BLaER1 treated with 17β-estradiol and CSF1 and Interleukin-3, amounts not matched to agents 10 nM and 100 nM (cell line): ENCODE measurements at regions not wholly inside any gene's neighbourhood (a gene's known extent, or its start where the extent isn't known, plus 50 kb on each side); places are given as distances from the start of the nearest gene placed in this dataset.
"Not testable (repeated sequence)": the region's sequence is repeated elsewhere in the genome, so short reads cannot be mapped to it uniquely, and the experiment has no call there.

ENCODE experiments used
- H3K27ac ChIP-seq, 11 experiments: shearing (Covaris generic); formaldehyde crosslinking; 2 replicates each; pipeline ENCODE4 v1.8.1; 2022
- H3K27me3 ChIP-seq, 11 experiments: shearing (Covaris generic); formaldehyde crosslinking; 2 replicates each; pipeline ENCODE4 v1.8.1; 2022
- H3K36me3 ChIP-seq, 11 experiments: shearing (Covaris generic); formaldehyde crosslinking; 2 replicates each; pipeline ENCODE4 v1.8.1; 2022
- H3K4me1 ChIP-seq, 10 experiments: shearing (Covaris generic); formaldehyde crosslinking; 2 replicates each; pipeline ENCODE4 v1.8.1; 2022
- H3K4me2 ChIP-seq, 11 experiments: shearing (Covaris generic); formaldehyde crosslinking; 2 replicates each; pipeline ENCODE4 v1.8.1; 2022
- H3K4me3 ChIP-seq, 10 experiments: shearing (Covaris generic); formaldehyde crosslinking; 2 replicates each; pipeline ENCODE4 v1.8.1; 2022
- H3K9ac ChIP-seq, 11 experiments: shearing (Covaris generic); formaldehyde crosslinking; 2 replicates each; pipeline ENCODE4 v1.8.1; 2022
- H3K9me3 ChIP-seq, 11 experiments: shearing (Covaris generic); formaldehyde crosslinking; replicated peaks in 1 of 11; 2 replicates each; pipeline ENCODE4 v1.8.1; 2022
- H4K20me1 ChIP-seq, 11 experiments: shearing (Covaris generic); formaldehyde crosslinking; 2 replicates each; pipeline ENCODE4 v1.8.1; 2022
- Cebpa-rat ChIP-seq, 11 experiments: shearing (Covaris generic); IDR thresholded peaks; 2 replicates each; pipeline ENCODE4 v1.8.1; 2022

GRCh38 chr16:50448981-50449380, 80.2 kb upstream of the BRD7 start:
- no peak overlapping the region for H3K9ac ChIP-seq
- no peaks in the 10 kb centered on the region for H3K27me3 ChIP-seq
- no peak overlapping the region for H3K4me2 ChIP-seq
- no peaks in the 10 kb centered on the region for H4K20me1 ChIP-seq
- H3K27ac ChIP-seq, result no peak overlapping the region
- H3K36me3 ChIP-seq, result no peaks in the 10 kb centered on the region
- H3K9me3 ChIP-seq, result no peaks in the 10 kb centered on the region
- no peaks in the 10 kb centered on the region for H3K4me1 ChIP-seq
- H3K4me3 ChIP-seq, result no peak overlapping the region
- no peak for TF ChIP-seq Cebpa-rat (IDR thresholded peaks at IDR 0.05)

- H3K4me2 ChIP-seq, result no peak overlapping the region
- no peak for TF ChIP-seq Cebpa-rat (IDR thresholded peaks at IDR 0.05)
- H3K9ac ChIP-seq, result no peak overlapping the region
- no peaks in the 10 kb centered on the region for H4K20me1 ChIP-seq
- no peak overlapping the region for H3K4me3 ChIP-seq
- no peaks in the 10 kb centered on the region for H3K9me3 ChIP-seq
- H3K36me3 ChIP-seq, result no peaks in the 10 kb centered on the region
- no peaks in the 10 kb centered on the region for H3K4me1 ChIP-seq
- H3K27me3 ChIP-seq, result no peaks in the 10 kb centered on the region
- no peak overlapping the region for H3K27ac ChIP-seq
These were observed 79.7 kb upstream of the BRD7 start for GRCh38 chr16:50448522-50448921.

- not testable (repeated sequence) for H3K4me2 ChIP-seq, H3K27ac ChIP-seq, H3K36me3 ChIP-seq
These were observed 78.6 kb upstream of the BRD7 start for GRCh38 chr16:50447386-50447785.

GRCh38 chr16:50446861-50447260, 78.1 kb upstream of the BRD7 start:
- Histone ChIP-seq H3K9me3 (peaks cover 7 to 8% (median 7%) of the 10 kb centered on the region in 11 experiments), H3K36me3 (0 out of 22 replicates have a peak, but pooled peaks cover 0 to under 1% (median 0%) of the 10 kb centered on the region in 11 experiments), H3K9ac (no peak overlapping the region), H3K27me3 (no peaks in the 10 kb centered on the region), H3K27ac (no peak overlapping the region), H3K4me2 (no peak overlapping the region), H3K4me3 (no peak overlapping the region), H4K20me1 (no peaks in the 10 kb centered on the region), H3K4me1 (no peaks in the 10 kb centered on the region)
- no peak for TF ChIP-seq Cebpa-rat (IDR thresholded peaks at IDR 0.05)

More at GRCh38 chr16:50447386-50447785, 78.6 kb upstream of the BRD7 start:
- H3K4me3 ChIP-seq, H3K9me3 ChIP-seq, H3K27me3 ChIP-seq, H3K9ac ChIP-seq, H4K20me1 ChIP-seq, H3K4me1 ChIP-seq: not testable (repeated sequence)

- Histone ChIP-seq H3K4me2 (no peak overlapping the region), H3K9me3 (peaks cover 17% of the 10 kb centered on the region in 11 experiments), H3K4me3 (no peak overlapping the region), H4K20me1 (no peaks in the 10 kb centered on the region), H3K9ac (no peak overlapping the region), H3K27me3 (no peaks in the 10 kb centered on the region), H3K36me3 (0 out of 22 replicates have a peak, but pooled peaks cover 0 to 4% (median 0%) of the 10 kb centered on the region in 11 experiments), H3K4me1 (no peaks in the 10 kb centered on the region), H3K27ac (no peak overlapping the region)
- no peak for TF ChIP-seq Cebpa-rat (IDR thresholded peaks at IDR 0.05)
These were observed 77.1 kb upstream of the BRD7 start for GRCh38 chr16:50445621-50446555.

GRCh38 chr16:50444526-50444925, 75.7 kb upstream of the BRD7 start:
- Histone ChIP-seq H3K27me3 (no peaks in the 10 kb centered on the region), H3K9me3 (peaks cover 30 to 31% (median 31%) of the 10 kb centered on the region in 11 experiments), H3K27ac (no peak overlapping the region), H3K9ac (no peak overlapping the region), H3K4me2 (no peak overlapping the region), H3K36me3 (0 out of 22 replicates have a peak, but pooled peaks cover 0 to 4% (median 0%) of the 10 kb centered on the region in 11 experiments), H4K20me1 (no peaks in the 10 kb centered on the region), H3K4me1 (no peaks in the 10 kb centered on the region), H3K4me3 (no peak overlapping the region)
- TF ChIP-seq Cebpa-rat (IDR thresholded peaks at IDR 0.05), result no peak

- no peak overlapping the region; a peak in 1 of 20 replicates for H3K4me3 ChIP-seq
- H3K4me1 ChIP-seq, result no peaks in the 10 kb centered on the region
- H4K20me1 ChIP-seq, result no peaks in the 10 kb centered on the region
- H3K27me3 ChIP-seq, result no peaks in the 10 kb centered on the region
- H3K4me2 ChIP-seq, result no peak overlapping the region
- no peak overlapping the region for H3K27ac ChIP-seq
- H3K9me3 ChIP-seq, result peaks cover 43 to 52% (median 48%) of the 10 kb centered on the region in 11 experiments
- H3K9ac ChIP-seq, result no peak overlapping the region
- 0 out of 22 replicates have a peak, but pooled peaks cover 0 to 4% (median 0%) of the 10 kb centered on the region in 11 experiments for H3K36me3 ChIP-seq
- no peak for TF ChIP-seq Cebpa-rat (IDR thresholded peaks at IDR 0.05)
These were observed 73.4 kb upstream of the BRD7 start for GRCh38 chr16:50442221-50442620.

GRCh38 chr16:50441486-50442157, 72.8 kb upstream of the BRD7 start:
- peak overlapping the region in 1 of 10 experiments; percentile 14; a peak in 1 of 20 replicates for H3K4me3 ChIP-seq
- no peak for TF ChIP-seq Cebpa-rat (IDR thresholded peaks at IDR 0.05)
- H3K4me2 ChIP-seq, result no peak overlapping the region
- H3K9me3 ChIP-seq, result peaks cover 43 to 52% (median 48%) of the 10 kb centered on the region in 11 experiments
- H3K27ac ChIP-seq, result no peak overlapping the region
- no peaks in the 10 kb centered on the region for H3K4me1 ChIP-seq
- H3K27me3 ChIP-seq, result no peaks in the 10 kb centered on the region
- H4K20me1 ChIP-seq, result no peaks in the 10 kb centered on the region
- H3K36me3 ChIP-seq, result 0 out of 22 replicates have a peak, but pooled peaks cover 0 to 4% (median 0%) of the 10 kb centered on the region in 11 experiments
- H3K9ac ChIP-seq, result no peak overlapping the region

- Histone ChIP-seq H3K36me3 (0 out of 22 replicates have a peak, but pooled peaks cover 0 to 4% (median 0%) of the 10 kb centered on the region in 11 experiments), H3K4me3 (no peak overlapping the region), H4K20me1 (no peaks in the 10 kb centered on the region), H3K27me3 (no peaks in the 10 kb centered on the region), H3K9me3 (peaks cover 43 to 52% (median 48%) of the 10 kb centered on the region in 11 experiments), H3K27ac (no peak overlapping the region), H3K4me2 (no peak overlapping the region), H3K9ac (no peak overlapping the region), H3K4me1 (no peaks in the 10 kb centered on the region)
- no peak for TF ChIP-seq Cebpa-rat (IDR thresholded peaks at IDR 0.05)
These were observed 72.2 kb upstream of the BRD7 start for GRCh38 chr16:50440991-50441390.
